NB4 (cell line): ENCODE measurements at regions not wholly inside any gene's neighbourhood (a gene's known extent, or its start where the extent isn't known, plus 50 kb on each side); places are given as distances from the start of the nearest gene placed in this dataset.

Source experiments
- MYC ChIP-seq: IDR thresholded peaks from 2 replicates; pipeline ENCODE4 v1.6.1; 2011; ENCODE audit warnings: low read depth, low read length
- POLR2A ChIP-seq: IDR thresholded peaks from 2 replicates; pipeline ENCODE4 v1.6.1; 2011; ENCODE audit warnings: mild to moderate bottlenecking; ENCODE audit not compliant: insufficient read length; ENCODE audit errors: extremely low read depth
- TF ChIP-seq, protein P1 (sequence below): IDR thresholded peaks from one replicate; pipeline ENCODE4 v1.5.1; 2012; ENCODE audit warnings: low read depth, low read length
- TF ChIP-seq, protein P2 (sequence below): IDR thresholded peaks from 2 replicates; pipeline ENCODE4 v1.6.1; 2011; ENCODE audit warnings: low read depth, low read length

DNA sequence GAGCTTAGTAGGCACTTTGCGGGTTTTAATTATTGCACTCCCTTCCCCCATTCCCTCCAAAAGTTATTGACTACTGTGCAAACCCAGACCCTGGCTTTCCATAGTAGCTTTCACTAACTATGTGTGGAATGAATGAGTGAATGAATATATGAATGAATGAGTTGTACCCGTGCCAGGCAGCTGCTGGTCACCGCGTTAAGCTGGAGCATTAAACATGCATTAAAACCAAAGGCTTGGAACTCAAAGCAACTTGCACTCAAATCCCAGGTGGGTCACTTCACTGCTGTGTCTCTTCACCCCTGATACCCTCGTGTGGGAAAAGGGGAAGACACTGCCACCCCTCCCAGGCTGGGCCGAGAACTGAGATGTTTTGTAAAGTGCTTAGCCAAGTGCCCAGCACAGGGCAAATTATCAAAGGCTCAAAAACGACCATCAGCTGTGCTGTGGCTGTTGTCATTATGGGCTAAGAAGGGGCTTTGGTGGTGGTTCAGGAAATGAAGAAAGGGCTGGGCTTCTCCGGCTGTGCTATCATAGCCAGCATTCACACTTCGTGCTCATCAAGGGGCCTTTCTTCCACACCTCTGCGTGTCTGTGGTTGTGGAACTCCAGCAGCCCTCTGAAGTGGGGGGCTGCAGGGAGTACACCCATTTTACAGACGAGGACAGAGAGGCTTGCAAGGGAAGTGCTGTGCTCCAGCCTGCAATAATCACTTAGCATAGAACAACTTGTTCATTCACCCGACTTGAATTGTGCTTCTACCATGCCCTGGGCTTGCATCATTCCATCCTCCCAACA lies 60.2 kb upstream of the STX16 start:
- TF ChIP-seq, protein P1, sequence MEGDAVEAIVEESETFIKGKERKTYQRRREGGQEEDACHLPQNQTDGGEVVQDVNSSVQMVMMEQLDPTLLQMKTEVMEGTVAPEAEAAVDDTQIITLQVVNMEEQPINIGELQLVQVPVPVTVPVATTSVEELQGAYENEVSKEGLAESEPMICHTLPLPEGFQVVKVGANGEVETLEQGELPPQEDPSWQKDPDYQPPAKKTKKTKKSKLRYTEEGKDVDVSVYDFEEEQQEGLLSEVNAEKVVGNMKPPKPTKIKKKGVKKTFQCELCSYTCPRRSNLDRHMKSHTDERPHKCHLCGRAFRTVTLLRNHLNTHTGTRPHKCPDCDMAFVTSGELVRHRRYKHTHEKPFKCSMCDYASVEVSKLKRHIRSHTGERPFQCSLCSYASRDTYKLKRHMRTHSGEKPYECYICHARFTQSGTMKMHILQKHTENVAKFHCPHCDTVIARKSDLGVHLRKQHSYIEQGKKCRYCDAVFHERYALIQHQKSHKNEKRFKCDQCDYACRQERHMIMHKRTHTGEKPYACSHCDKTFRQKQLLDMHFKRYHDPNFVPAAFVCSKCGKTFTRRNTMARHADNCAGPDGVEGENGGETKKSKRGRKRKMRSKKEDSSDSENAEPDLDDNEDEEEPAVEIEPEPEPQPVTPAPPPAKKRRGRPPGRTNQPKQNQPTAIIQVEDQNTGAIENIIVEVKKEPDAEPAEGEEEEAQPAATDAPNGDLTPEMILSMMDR: no peak
- TF ChIP-seq POLR2A: no peak
- TF ChIP-seq MYC: no peak
- TF ChIP-seq, protein P2, sequence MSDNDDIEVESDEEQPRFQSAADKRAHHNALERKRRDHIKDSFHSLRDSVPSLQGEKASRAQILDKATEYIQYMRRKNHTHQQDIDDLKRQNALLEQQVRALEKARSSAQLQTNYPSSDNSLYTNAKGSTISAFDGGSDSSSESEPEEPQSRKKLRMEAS: no peak
